Uterus (tissue), 2 donors: ENCODE measurements at regions not wholly inside any gene's neighbourhood (a gene's known extent, or its start where the extent isn't known, plus 50 kb on each side); places are given as distances from the start of the nearest gene placed in this dataset.

Source experiments
- CTCF ChIP-seq, 4 experiments: fragments of 200-600 bp in 2 of 4; fragments of 450-650 bp in 2 of 4; sonication (generic) in 2 of 4; IDR thresholded peaks; one replicate each; pipeline ENCODE4 v1.5.1; 2016 to 2019; ENCODE audit warnings: antibody characterized with exemption in 4 of 4, mild to moderate bottlenecking in 2 of 4, moderate library complexity in 1 of 4
- POLR2A ChIP-seq, 2 donors: fragments of 450-650 bp; IDR thresholded peaks; one replicate each; pipeline ENCODE4 v1.6.1; 2016; ENCODE audit warnings: antibody characterized with exemption in 2 of 2, mild to moderate bottlenecking in 1 of 2, moderate library complexity in 1 of 2

GRCh38 chr2:64284751-64285150 lies 140.5 kb upstream of the PELI1 start:
- TF ChIP-seq POLR2A (IDR thresholded peaks at IDR 0.05) (no peak), CTCF (IDR thresholded peaks at IDR 0.05) (no peak)
